ENCODE measurements at regions not wholly inside any gene's neighbourhood (a gene's known extent, or its start where the extent isn't known, plus 50 kb on each side); places are given as distances from the start of the nearest gene placed in this dataset.
"Not testable (repeated sequence)": the region's sequence is repeated elsewhere in the genome, so short reads cannot be mapped to it uniquely, and the experiment has no call there.

DNA sequence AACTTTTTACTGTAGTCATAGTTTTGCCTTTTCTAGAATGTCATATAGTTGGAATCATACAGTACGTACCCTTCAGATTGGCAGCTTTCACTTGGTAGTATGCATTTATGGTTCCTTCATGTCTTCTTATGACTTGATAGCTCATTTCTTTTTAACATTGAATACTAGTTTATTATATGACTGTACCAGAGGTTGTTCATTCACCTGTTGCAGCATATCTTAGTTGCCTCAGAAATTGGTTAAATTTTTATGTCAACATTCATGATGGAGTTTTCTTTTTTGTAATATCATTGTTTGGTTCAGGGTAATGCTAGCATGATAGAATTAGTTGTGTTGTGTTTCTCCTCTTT lies 94.8 kb upstream of the CDK13 start:
- TF ChIP-seq CTCF (IDR thresholded peaks at IDR 0.05; ENCODE audit: poor library complexity) (no peak), EZH2phosphoT487 (IDR thresholded peaks at IDR 0.05; ENCODE audit: low read depth, severe bottlenecking, unreplicated experiment) (no peak), EZH2 (IDR thresholded peaks at IDR 0.05; ENCODE audit: borderline replicate concordance) (no peak)
- H3K4me3 ChIP-seq = no peak overlapping the region

DNA sequence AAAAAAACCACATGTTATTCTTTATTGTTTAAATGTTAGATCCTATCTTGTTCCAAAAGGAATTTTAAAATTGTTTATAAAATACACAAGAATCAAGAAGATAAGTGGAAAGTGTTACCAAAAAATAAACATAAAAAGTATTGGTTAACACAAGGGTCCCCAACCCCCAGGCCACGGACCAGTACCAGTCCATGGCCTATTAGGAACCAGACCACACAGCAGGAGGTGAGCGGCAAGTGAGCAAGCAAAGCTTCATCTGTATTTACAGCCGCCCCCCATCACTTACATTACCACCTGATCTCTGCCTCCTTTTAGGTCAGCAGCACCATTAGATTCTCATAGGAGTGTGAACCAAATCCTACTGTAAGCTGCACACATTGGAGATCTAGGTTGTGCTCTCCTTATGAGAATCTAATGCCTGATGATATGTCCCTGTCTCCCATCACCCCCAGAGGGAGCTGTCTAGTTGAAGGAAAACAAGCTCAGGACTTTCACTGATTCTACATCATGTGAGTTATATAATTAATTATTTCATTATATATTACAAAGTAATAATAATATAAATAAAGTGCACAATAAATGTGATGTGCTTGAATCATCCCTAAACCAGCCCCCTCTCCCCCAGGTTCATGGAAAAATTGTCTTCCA lies 86.3 kb upstream of the CDK13 start:
- not testable (repeated sequence) for H3K27ac ChIP-seq; H3K4me1 ChIP-seq (ENCODE audit: insufficient read depth); H3K9me3 ChIP-seq (ENCODE audit: low read depth); H3K36me3 ChIP-seq (replicated peaks; ENCODE audit: insufficient read depth, low read depth); H3K79me2 ChIP-seq; H3K9me2 ChIP-seq (replicated peaks; ENCODE audit: insufficient read depth); H2AFZ ChIP-seq; H4K20me1 ChIP-seq (ENCODE audit: insufficient read depth, poor library complexity, severe bottlenecking); H3K4me3 ChIP-seq; H3K4me2 ChIP-seq; H3K27me3 ChIP-seq
- peak; percentile 17 for DNase-seq (ENCODE audit: low spot score)
- peak; percentile 48 for TF ChIP-seq CTCF (IDR thresholded peaks at IDR 0.05; ENCODE audit: poor library complexity)
- WGBS (ENCODE audit: low lambda C conversion rate, missing lambda C conversion rate) = 86% methylated on average over 3 of the region's 3 CpGs

More for the DNA sequence above, 94.8 kb upstream of the CDK13 start:
- Histone ChIP-seq H3K27me3 (no peaks in the 10 kb centered on the region), H3K4me1 (ENCODE audit: insufficient read depth) (no peaks in the 10 kb centered on the region), H3K4me2 (no peak overlapping the region), H4K20me1 (ENCODE audit: insufficient read depth, poor library complexity, severe bottlenecking) (no peaks in the 10 kb centered on the region), H2AFZ (no peak overlapping the region), H3K9me3 (ENCODE audit: low read depth) (no peaks in the 10 kb centered on the region), H3K27ac (no peak overlapping the region), H3K9me2 (replicated peaks; ENCODE audit: insufficient read depth) (no peaks in the 10 kb centered on the region), H3K79me2 (no peaks in the 10 kb centered on the region), H3K36me3 (replicated peaks; ENCODE audit: insufficient read depth, low read depth) (no peaks in the 10 kb centered on the region)
- DNase-seq (ENCODE audit: low spot score) = no peak
- WGBS (ENCODE audit: low lambda C conversion rate, missing lambda C conversion rate) = 90% methylated on average over 1 of the region's 1 CpG

- not testable (repeated sequence) for H3K9me3 ChIP-seq (ENCODE audit: low read depth); H2AFZ ChIP-seq; DNase-seq (ENCODE audit: low spot score); H3K27me3 ChIP-seq; H3K79me2 ChIP-seq; H3K9me2 ChIP-seq (replicated peaks; ENCODE audit: insufficient read depth); H3K4me2 ChIP-seq; H4K20me1 ChIP-seq (ENCODE audit: insufficient read depth, poor library complexity, severe bottlenecking); H3K27ac ChIP-seq; H3K4me1 ChIP-seq (ENCODE audit: insufficient read depth); H3K36me3 ChIP-seq (replicated peaks; ENCODE audit: insufficient read depth, low read depth); H3K4me3 ChIP-seq
- WGBS (ENCODE audit: low lambda C conversion rate, missing lambda C conversion rate) = 65% methylated on average over 5 of the region's 5 CpGs
Measured at GRCh38 chr7:39869888-39870522, 80.1 kb upstream of the CDK13 start.

DNA sequence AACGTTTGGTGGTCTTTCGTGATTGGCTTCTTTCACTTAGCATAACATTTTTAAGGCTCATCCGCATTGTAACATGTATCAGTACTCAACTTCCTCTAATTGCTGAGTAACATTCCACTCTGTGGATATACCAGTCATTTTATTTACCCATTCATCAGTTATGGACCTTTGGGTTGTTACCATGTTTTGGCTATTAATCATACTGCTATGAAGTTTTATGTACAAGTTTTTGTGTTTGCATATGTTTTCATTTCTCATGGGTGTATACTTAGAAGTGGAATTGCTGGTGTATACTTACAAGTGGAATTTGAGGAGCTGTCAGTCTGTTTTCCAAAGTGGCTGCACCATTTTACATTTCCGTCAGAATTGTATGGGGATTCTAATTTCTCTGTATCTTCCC lies 78.4 kb upstream of the CDK13 start:
- not testable (repeated sequence) for H3K9me3 ChIP-seq (ENCODE audit: low read depth); H3K79me2 ChIP-seq; H2AFZ ChIP-seq; H3K27ac ChIP-seq; H3K4me2 ChIP-seq; H3K4me3 ChIP-seq; H3K36me3 ChIP-seq (replicated peaks; ENCODE audit: insufficient read depth, low read depth); H3K4me1 ChIP-seq (ENCODE audit: insufficient read depth); H3K9me2 ChIP-seq (replicated peaks; ENCODE audit: insufficient read depth); DNase-seq (ENCODE audit: low spot score); H3K27me3 ChIP-seq; H4K20me1 ChIP-seq (ENCODE audit: insufficient read depth, poor library complexity, severe bottlenecking)
- 93% methylated on average over 4 of the region's 4 CpGs for WGBS (ENCODE audit: low lambda C conversion rate, missing lambda C conversion rate)

All from hepatocyte (in vitro differentiated cells).